Esophagus squamous epithelium (tissue), 4 donors: ENCODE measurements at regions not wholly inside any gene's neighbourhood (a gene's known extent, or its start where the extent isn't known, plus 50 kb on each side); places are given as distances from the start of the nearest gene placed in this dataset.

Source experiments
- CTCF ChIP-seq, 6 experiments: fragments of 450-650 bp in 4 of 6; fragments of 200-600 bp in 2 of 6; sonication (generic) in 2 of 6; IDR thresholded peaks; one replicate each; pipeline ENCODE4 v1.5.1; 2016 to 2019; ENCODE audit warnings: antibody characterized with exemption in 6 of 6, mild to moderate bottlenecking in 4 of 6, moderate library complexity in 4 of 6
- POLR2A ChIP-seq, 4 donors: fragments of 450-650 bp; IDR thresholded peaks; one replicate each; pipeline ENCODE4 v1.6.1; 2017; ENCODE audit warnings: antibody characterized with exemption in 4 of 4, mild to moderate bottlenecking in 4 of 4, moderate library complexity in 3 of 4

DNA sequence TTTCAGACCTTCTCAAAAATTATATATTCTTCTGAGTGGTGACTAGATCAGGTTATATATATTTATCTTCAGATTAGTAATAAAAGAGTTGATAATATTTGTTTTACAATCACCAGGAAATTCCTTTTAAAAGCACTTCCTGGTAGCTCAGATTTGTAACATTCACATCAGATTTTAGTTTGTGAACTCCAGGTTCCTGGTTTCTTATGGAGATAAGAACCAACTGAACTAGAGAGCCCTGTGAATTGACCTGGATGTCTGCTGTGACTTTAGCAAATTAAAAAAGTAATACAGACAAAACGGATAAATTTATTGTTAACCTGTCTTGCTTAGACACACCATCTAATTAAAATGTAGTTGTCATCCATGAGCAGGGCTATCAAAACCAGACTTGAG, 868.7 kb downstream of the BCL11A start:
- no peak for TF ChIP-seq CTCF (IDR thresholded peaks at IDR 0.05)
- no peak for TF ChIP-seq POLR2A (IDR thresholded peaks at IDR 0.05)
